Liver (tissue), 8 donors: ENCODE measurements at regions not wholly inside any gene's neighbourhood (a gene's known extent, or its start where the extent isn't known, plus 50 kb on each side); places are given as distances from the start of the nearest gene placed in this dataset.

ENCODE experiments used
- DNase-seq: peaks from one replicate; pipeline ENCODE4 v3.0.0-alpha.2; 2017; ENCODE audit warnings: low spot score
- H3K27ac ChIP-seq, 2 donors: one replicate each; pipeline ENCODE4 v1.7.0; 2013; ENCODE audit warnings: inconsistent platforms in 2 of 2, low read length in 2 of 2, control low read depth in 1 of 2, low read depth in 1 of 2, mild to moderate bottlenecking in 1 of 2
- H3K27me3 ChIP-seq, 4 donors: one replicate each; pipeline versions ENCODE4 v1.6.1 to v1.7.0; 2013; ENCODE audit warnings: low read length in 3 of 4, inconsistent platforms in 1 of 4, mild to moderate bottlenecking in 1 of 4, moderate library complexity in 1 of 4; ENCODE audit not compliant: control insufficient read depth in 4 of 4, insufficient read depth in 4 of 4
- H3K36me3 ChIP-seq, 4 donors: one replicate each; pipeline versions ENCODE4 v1.6.1 to v1.7.0; 2013; ENCODE audit warnings: low read length in 3 of 4, mild to moderate bottlenecking in 3 of 4, low read depth in 1 of 4, moderate library complexity in 1 of 4; ENCODE audit not compliant: control insufficient read depth in 4 of 4, insufficient read depth in 3 of 4
- H3K4me1 ChIP-seq, 4 donors: one replicate each; pipeline versions ENCODE4 v1.6.1 to v1.7.0; 2013; ENCODE audit warnings: low read length in 3 of 4, mild to moderate bottlenecking in 3 of 4, moderate library complexity in 1 of 4; ENCODE audit not compliant: control insufficient read depth in 4 of 4, insufficient read depth in 4 of 4
- H3K4me3 ChIP-seq, 3 donors: one replicate each; pipeline versions ENCODE4 v1.6.1 to v1.7.0; 2013; ENCODE audit warnings: low read length in 3 of 3, control low read depth in 1 of 3, low read depth in 1 of 3, mild to moderate bottlenecking in 1 of 3
- H3K9ac ChIP-seq, 2 donors: one replicate each; pipeline ENCODE4 v1.7.0; 2013; ENCODE audit warnings: low read length in 2 of 2, mild to moderate bottlenecking in 2 of 2, moderate library complexity in 2 of 2, control low read depth in 1 of 2, low read depth in 1 of 2
- H3K9me3 ChIP-seq, 4 donors: one replicate each; pipeline versions ENCODE4 v1.6.1 to v1.7.0; 2013; ENCODE audit warnings: low read length in 3 of 4; ENCODE audit not compliant: control insufficient read depth in 4 of 4
- CTCF ChIP-seq: fragments of 150-350 bp; IDR thresholded peaks from 2 replicates; pipeline ENCODE4 v1.5.1; 2017; ENCODE audit warnings: improper control_type of control experiment, low read depth, low read length; ENCODE audit not compliant: missing input control
- EGR1 ChIP-seq, 2 donors: IDR thresholded peaks; 2 replicates each; pipeline ENCODE4 v1.6.1; 2016 to 2018; ENCODE audit warnings: antibody characterized with exemption in 2 of 2, low read depth in 2 of 2
- FOXA1 ChIP-seq: IDR thresholded peaks from 2 replicates; pipeline ENCODE4 v1.6.1; 2016; ENCODE audit warnings: antibody characterized with exemption
- FOXA2 ChIP-seq: IDR thresholded peaks from 2 replicates; pipeline ENCODE4 v1.6.1; 2016; ENCODE audit warnings: antibody characterized with exemption
- GABPA ChIP-seq, 2 donors: IDR thresholded peaks in 1 of 2; conservative IDR thresholded peaks in 1 of 2; 2 replicates each; pipeline ENCODE4 v1.6.1; 2016; ENCODE audit warnings: antibody characterized with exemption in 2 of 2, mild to moderate bottlenecking in 1 of 2, moderate library complexity in 1 of 2
- HNF4A ChIP-seq, 2 donors: conservative IDR thresholded peaks; 2 replicates each; pipeline ENCODE4 v1.6.1; 2016; ENCODE audit warnings: antibody characterized with exemption in 2 of 2, mild to moderate bottlenecking in 2 of 2
- HNF4G ChIP-seq: IDR thresholded peaks from 2 replicates; pipeline ENCODE4 v1.6.1; 2016; ENCODE audit warnings: antibody characterized with exemption
- JUND ChIP-seq, 2 donors: IDR thresholded peaks; 2 replicates each; pipeline ENCODE4 v1.6.1; 2016; ENCODE audit warnings: antibody characterized with exemption in 2 of 2
- MAX ChIP-seq: IDR thresholded peaks from 2 replicates; pipeline ENCODE4 v1.6.1; 2016; ENCODE audit warnings: antibody characterized with exemption
- RAD21 ChIP-seq, 2 donors: IDR thresholded peaks; 2 replicates each; pipeline ENCODE4 v1.6.1; 2016; ENCODE audit warnings: antibody characterized with exemption in 2 of 2, mild to moderate bottlenecking in 2 of 2
- REST ChIP-seq: IDR thresholded peaks from 2 replicates; pipeline ENCODE4 v1.6.1; 2016; ENCODE audit warnings: antibody characterized with exemption, mild to moderate bottlenecking
- RXRA ChIP-seq, 2 donors: IDR thresholded peaks; 2 replicates each; pipeline ENCODE4 v1.6.1; 2017 to 2018; ENCODE audit warnings: antibody characterized with exemption in 2 of 2, mild to moderate bottlenecking in 1 of 2
- TAF1 ChIP-seq: conservative IDR thresholded peaks from 2 replicates; pipeline ENCODE4 v1.6.1; 2016; ENCODE audit warnings: antibody characterized with exemption, mild to moderate bottlenecking
- ZBTB33 ChIP-seq: IDR thresholded peaks from 2 replicates; pipeline ENCODE4 v1.6.1; 2016; ENCODE audit warnings: antibody characterized with exemption
- WGBS: extraction: QIAGEN DNeasy Blood & Tissue Kit; methylation state at CpG from one replicate; pipeline ENCODE4 v1.1.7; 2013; 5-methylcytosine and 5-hydroxymethylcytosine counted together
- donor health status: healthy.
- donor health status: healthy.
- donor health status: healthy.
- donor health status: healthy.
- donor health status: healthy.

- 82% methylated on average over 24 of the region's 24 CpGs for WGBS
- TF ChIP-seq CTCF (no peak), FOXA2 (no peak), REST (no peak), EGR1 (IDR thresholded peaks at IDR 0.05; ENCODE audit: low read depth in 2 of 2) (no peak), ZBTB33 (no peak), GABPA (IDR thresholded peaks at IDR 0.05 in 1 of 2, conservative IDR thresholded peaks at IDR 0.05 in 1 of 2) (no peak)
- Histone ChIP-seq H3K9ac (no peak overlapping the region), H3K4me1 (peaks cover 6 to 22% (median 13%) of the 10 kb centered on the region in 4 donors), H3K9me3 (no peaks in the 10 kb centered on the region), H3K27me3 (no peaks in the 10 kb centered on the region), H3K4me3 (no peak overlapping the region), H3K27ac (no peak overlapping the region), H3K36me3 (no peaks in the 10 kb centered on the region)
- no peak for DNase-seq
Measured at GRCh38 chr1:47555841-47556560, 118.2 kb downstream of the FOXD2 start.

- 86% methylated on average over 4 of the region's 4 CpGs for WGBS
- peaks cover 6 to 22% (median 14%) of the 10 kb centered on the region in 4 donors for H3K4me1 ChIP-seq
- DNase-seq = no peak
- H3K9me3 ChIP-seq = no peaks in the 10 kb centered on the region
- H3K27ac ChIP-seq = no peak overlapping the region
- no peak overlapping the region for H3K4me3 ChIP-seq
- H3K36me3 ChIP-seq = no peaks in the 10 kb centered on the region
- no peak overlapping the region for H3K9ac ChIP-seq
- H3K27me3 ChIP-seq = no peaks in the 10 kb centered on the region
- TF ChIP-seq ZBTB33 (no peak), EGR1 (IDR thresholded peaks at IDR 0.05; ENCODE audit: low read depth in 2 of 2) (no peak), FOXA1 (no peak), CTCF (no peak), TAF1 (no peak), JUND (IDR thresholded peaks at IDR 0.05) (no peak), REST (no peak), HNF4G (no peak), FOXA2 (no peak), RXRA (IDR thresholded peaks at IDR 0.05) (no peak), MAX (no peak), RAD21 (IDR thresholded peaks at IDR 0.05) (no peak), GABPA (IDR thresholded peaks at IDR 0.05 in 1 of 2, conservative IDR thresholded peaks at IDR 0.05 in 1 of 2) (no peak), HNF4A (conservative IDR thresholded peaks at IDR 0.05) (no peak)
Measured at GRCh38 chr1:47557066-47557465, 119.2 kb downstream of the FOXD2 start.
